ENCODE measurements at regions not wholly inside any gene's neighbourhood (a gene's known extent, or its start where the extent isn't known, plus 50 kb on each side); places are given as distances from the start of the nearest gene placed in this dataset.

DNA sequence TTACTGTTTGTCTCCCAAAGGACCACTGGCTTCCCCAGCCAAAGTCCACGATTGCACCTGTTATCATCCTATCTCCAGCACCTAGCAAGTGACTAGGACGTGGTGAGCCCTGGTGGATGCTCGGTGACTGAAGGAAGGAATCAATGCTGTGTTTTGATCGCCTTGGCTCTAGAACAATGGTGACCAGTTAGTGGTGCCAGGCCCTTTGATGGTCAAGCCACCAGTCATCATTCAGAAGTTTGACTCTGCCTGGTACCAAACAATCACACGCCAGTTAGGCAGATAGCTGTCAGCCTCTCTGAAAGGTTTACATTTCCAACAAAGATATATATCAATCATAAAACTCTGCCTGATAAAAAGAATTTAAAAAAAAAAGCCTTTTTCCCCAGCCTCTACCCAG is 244.1 kb downstream of the SH3BP4 start:
- DNase-seq (no peak), ATAC-seq (no peak)
- Mint-ChIP-seq H3K27ac (no peak overlapping the region), H3K4me1 (peaks cover 3% of the 10 kb centered on the region), H3K36me3 (ENCODE audit: low read depth) (no peaks in the 10 kb centered on the region), H3K27me3 (peaks cover 33% of the 10 kb centered on the region), H3K4me3 (no peak overlapping the region)
- H3K9me3 ChIP-seq (ENCODE audit: control insufficient read depth, low read length, poor library complexity, severe bottlenecking), result no peaks in the 10 kb centered on the region

DNA sequence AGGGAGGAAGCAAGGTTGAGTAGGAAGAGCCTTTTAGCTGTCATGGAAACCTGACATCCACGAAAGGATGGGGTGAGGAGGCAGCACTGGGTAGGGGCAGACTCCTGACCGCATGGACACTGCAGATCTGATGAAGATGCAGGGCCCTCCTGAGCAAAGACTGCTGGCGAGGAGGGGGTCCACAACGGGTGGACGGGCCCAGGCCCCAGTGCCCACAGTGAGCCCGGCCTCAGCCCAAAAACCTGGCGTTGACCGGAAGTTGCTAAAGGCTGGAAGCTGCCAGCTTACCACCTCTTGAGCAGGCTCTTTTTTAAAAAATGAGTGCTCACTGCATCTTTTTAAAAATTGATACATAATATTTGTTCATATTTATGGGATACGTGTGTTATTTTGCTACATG is 247.3 kb downstream of the SH3BP4 start:
- Mint-ChIP-seq H3K4me1 (no peaks in the 10 kb centered on the region), H3K36me3 (ENCODE audit: low read depth) (no peaks in the 10 kb centered on the region), H3K27ac (no peak overlapping the region), H3K27me3 (peaks cover 25% of the 10 kb centered on the region), H3K4me3 (no peak overlapping the region)
- no peak for DNase-seq
- H3K9me3 ChIP-seq (ENCODE audit: control insufficient read depth, low read length, poor library complexity, severe bottlenecking), result no peaks in the 10 kb centered on the region
- no peak for ATAC-seq

DNA sequence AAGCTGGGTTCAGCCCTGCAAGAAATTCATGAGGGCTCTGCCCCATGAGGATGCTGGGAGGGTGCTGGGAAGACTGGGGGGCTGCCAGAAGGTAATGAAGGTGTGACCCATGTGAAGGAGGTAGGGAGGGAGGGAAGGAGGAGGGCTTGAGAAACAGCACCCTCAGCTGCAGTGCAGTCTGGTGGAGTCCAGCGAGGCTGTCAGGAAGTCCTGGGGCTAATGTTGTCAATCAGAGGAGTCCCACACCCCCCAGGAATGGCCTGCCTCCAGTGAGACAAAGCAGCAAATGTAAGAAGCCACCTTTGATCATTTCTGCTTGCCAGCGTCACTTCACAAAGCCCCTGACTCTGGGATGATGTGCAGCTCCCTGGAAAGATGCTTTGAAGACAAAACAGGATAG is 248.4 kb downstream of the SH3BP4 start:
- DNase-seq (no peak), ATAC-seq (no peak)
- no peaks in the 10 kb centered on the region for H3K9me3 ChIP-seq (ENCODE audit: control insufficient read depth, low read length, poor library complexity, severe bottlenecking)
- peaks cover 31% of the 10 kb centered on the region for H3K27me3 Mint-ChIP-seq
- H3K4me3 Mint-ChIP-seq, result no peak overlapping the region
- H3K4me1 Mint-ChIP-seq, result no peaks in the 10 kb centered on the region
- H3K27ac Mint-ChIP-seq, result no peak overlapping the region
- no peaks in the 10 kb centered on the region for H3K36me3 Mint-ChIP-seq (ENCODE audit: low read depth)

- H3K27me3 Mint-ChIP-seq, result peaks cover 38% of the 10 kb centered on the region
- no peak overlapping the region for H3K4me3 Mint-ChIP-seq
- no peak overlapping the region for H3K27ac Mint-ChIP-seq
- no peaks in the 10 kb centered on the region for H3K36me3 Mint-ChIP-seq (ENCODE audit: low read depth)
- H3K4me1 Mint-ChIP-seq, result no peaks in the 10 kb centered on the region
- DNase-seq (no peak), ATAC-seq (no peak)
- no peaks in the 10 kb centered on the region for H3K9me3 ChIP-seq (ENCODE audit: control insufficient read depth, low read length, poor library complexity, severe bottlenecking)
Observed at GRCh38 chr2:235201756-235202155, 249.9 kb downstream of the SH3BP4 start.

GRCh38 chr2:235204948-235205347 is 253.1 kb downstream of the SH3BP4 start:
- H3K9me3 ChIP-seq (ENCODE audit: control insufficient read depth, low read length, poor library complexity, severe bottlenecking), result no peaks in the 10 kb centered on the region
- no peak overlapping the region for H3K27ac Mint-ChIP-seq
- H3K27me3 Mint-ChIP-seq, result peaks cover 40% of the 10 kb centered on the region
- H3K36me3 Mint-ChIP-seq (ENCODE audit: low read depth), result no peaks in the 10 kb centered on the region
- ATAC-seq, result no peak
- no peaks in the 10 kb centered on the region for H3K4me1 Mint-ChIP-seq
- no peak overlapping the region for H3K4me3 Mint-ChIP-seq
- DNase-seq, result no peak

DNA sequence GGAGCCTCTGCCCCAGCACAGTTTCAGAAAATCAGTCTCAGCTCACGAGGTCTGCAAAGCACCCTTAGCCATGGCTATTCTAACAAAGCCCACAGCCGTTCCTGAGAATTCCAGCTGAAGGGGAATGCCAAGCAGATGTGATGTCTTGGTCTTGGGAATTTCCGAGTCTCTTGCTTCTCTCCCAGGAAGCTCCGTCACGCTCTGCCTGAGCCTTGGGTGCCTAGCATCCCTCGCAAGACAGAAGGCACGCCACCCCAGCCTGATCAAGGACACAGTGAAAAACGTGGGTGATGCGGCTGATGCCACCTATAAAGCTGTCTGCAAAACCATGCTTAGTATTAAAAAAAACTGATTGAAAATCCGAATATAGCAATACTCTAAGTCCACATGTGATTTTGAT is 254.6 kb downstream of the SH3BP4 start:
- H3K36me3 Mint-ChIP-seq (ENCODE audit: low read depth), result no peaks in the 10 kb centered on the region
- H3K9me3 ChIP-seq (ENCODE audit: control insufficient read depth, low read length, poor library complexity, severe bottlenecking), result no peaks in the 10 kb centered on the region
- no peaks in the 10 kb centered on the region for H3K4me1 Mint-ChIP-seq
- no peak for DNase-seq
- H3K27me3 Mint-ChIP-seq, result peaks cover 38% of the 10 kb centered on the region
- H3K4me3 Mint-ChIP-seq, result no peak overlapping the region
- no peak overlapping the region for H3K27ac Mint-ChIP-seq
- ATAC-seq, result no peak

- H3K9me3 ChIP-seq (ENCODE audit: control insufficient read depth, low read length, poor library complexity, severe bottlenecking), result no peaks in the 10 kb centered on the region
- ATAC-seq, result no peak
- no peak overlapping the region for H3K27ac Mint-ChIP-seq
- no peak for DNase-seq
- no peak overlapping the region for H3K4me3 Mint-ChIP-seq
- H3K36me3 Mint-ChIP-seq (ENCODE audit: low read depth), result no peaks in the 10 kb centered on the region
- H3K4me1 Mint-ChIP-seq, result no peaks in the 10 kb centered on the region
- H3K27me3 Mint-ChIP-seq, result peaks cover 31% of the 10 kb centered on the region
Observed at GRCh38 chr2:235206980-235207579, 255.3 kb downstream of the SH3BP4 start.

DNA sequence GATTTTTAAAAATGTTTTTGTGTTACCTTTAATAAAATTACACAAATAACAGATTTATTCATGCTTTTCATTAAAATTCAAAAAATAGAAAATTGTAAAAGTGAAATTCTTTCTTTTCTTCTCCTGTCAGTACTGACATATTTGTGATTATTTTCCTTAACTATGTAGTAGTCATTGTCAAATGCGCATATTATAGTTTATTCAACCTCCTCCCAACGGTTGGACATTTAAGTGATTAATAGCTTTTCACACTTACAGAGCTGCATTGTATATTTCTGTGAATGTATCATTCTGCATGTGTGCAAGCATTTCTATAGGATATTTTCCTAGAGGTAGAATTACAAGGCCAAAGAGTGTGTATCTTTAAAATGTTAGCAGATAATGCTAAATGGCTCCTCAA is 259.2 kb downstream of the SH3BP4 start:
- no peak for ATAC-seq

GRCh38 chr2:235212501-235213158 is 260.8 kb downstream of the SH3BP4 start:
- ATAC-seq (no peak), DNase-seq (no peak)
- H3K27ac Mint-ChIP-seq, result no peak overlapping the region
- H3K27me3 Mint-ChIP-seq, result peaks cover 42% of the 10 kb centered on the region
- peaks cover 2% of the 10 kb centered on the region for H3K36me3 Mint-ChIP-seq (ENCODE audit: low read depth)
- H3K4me3 Mint-ChIP-seq, result no peak overlapping the region
- H3K9me3 ChIP-seq (ENCODE audit: control insufficient read depth, low read length, poor library complexity, severe bottlenecking), result no peaks in the 10 kb centered on the region
- no peaks in the 10 kb centered on the region for H3K4me1 Mint-ChIP-seq

More for the DNA sequence above, 259.2 kb downstream of the SH3BP4 start:
- no peak for DNase-seq
- no peaks in the 10 kb centered on the region for H3K9me3 ChIP-seq (ENCODE audit: control insufficient read depth, low read length, poor library complexity, severe bottlenecking)
- peaks cover 2% of the 10 kb centered on the region for H3K36me3 Mint-ChIP-seq (ENCODE audit: low read depth)
- no peaks in the 10 kb centered on the region for H3K4me1 Mint-ChIP-seq
- H3K27ac Mint-ChIP-seq, result no peak overlapping the region
- H3K4me3 Mint-ChIP-seq, result no peak overlapping the region
- H3K27me3 Mint-ChIP-seq, result peaks cover 44% of the 10 kb centered on the region

DNA sequence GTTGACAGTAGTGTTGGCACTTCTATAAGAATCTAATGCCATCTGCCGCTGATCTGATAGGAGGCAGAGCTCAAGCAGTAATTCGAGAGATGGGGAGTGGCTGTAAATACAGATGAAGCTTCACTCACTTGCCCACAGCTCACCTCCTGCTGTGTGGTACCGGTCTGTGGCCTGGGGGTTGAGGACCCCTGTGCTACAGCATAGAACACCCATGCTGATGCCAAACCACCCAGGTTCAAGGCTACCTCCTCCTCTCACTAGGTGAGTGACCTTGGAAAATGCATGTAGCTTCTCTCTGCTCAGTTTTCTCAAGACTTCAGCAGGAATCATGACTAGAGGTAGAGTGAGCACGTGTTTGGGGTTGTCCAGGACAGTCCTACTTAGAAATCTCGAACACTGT is 263.4 kb downstream of the SH3BP4 start:
- no peaks in the 10 kb centered on the region for H3K4me1 Mint-ChIP-seq
- no peak overlapping the region for H3K4me3 Mint-ChIP-seq
- DNase-seq (no peak), ATAC-seq (no peak)
- H3K27me3 Mint-ChIP-seq, result peaks cover 53% of the 10 kb centered on the region
- no peak overlapping the region for H3K27ac Mint-ChIP-seq
- no peaks in the 10 kb centered on the region for H3K9me3 ChIP-seq (ENCODE audit: control insufficient read depth, low read length, poor library complexity, severe bottlenecking)
- H3K36me3 Mint-ChIP-seq (ENCODE audit: low read depth), result peaks cover 2% of the 10 kb centered on the region

- DNase-seq, result no peak
- Mint-ChIP-seq H3K27me3 (peaks cover 62% of the 10 kb centered on the region), H3K36me3 (ENCODE audit: low read depth) (peaks cover 2% of the 10 kb centered on the region), H3K27ac (no peak overlapping the region), H3K4me1 (no peaks in the 10 kb centered on the region), H3K4me3 (no peak overlapping the region)
- no peak for ATAC-seq
- H3K9me3 ChIP-seq (ENCODE audit: control insufficient read depth, low read length, poor library complexity, severe bottlenecking), result no peaks in the 10 kb centered on the region
Observed at GRCh38 chr2:235216901-235217300, 265.1 kb downstream of the SH3BP4 start.

DNA sequence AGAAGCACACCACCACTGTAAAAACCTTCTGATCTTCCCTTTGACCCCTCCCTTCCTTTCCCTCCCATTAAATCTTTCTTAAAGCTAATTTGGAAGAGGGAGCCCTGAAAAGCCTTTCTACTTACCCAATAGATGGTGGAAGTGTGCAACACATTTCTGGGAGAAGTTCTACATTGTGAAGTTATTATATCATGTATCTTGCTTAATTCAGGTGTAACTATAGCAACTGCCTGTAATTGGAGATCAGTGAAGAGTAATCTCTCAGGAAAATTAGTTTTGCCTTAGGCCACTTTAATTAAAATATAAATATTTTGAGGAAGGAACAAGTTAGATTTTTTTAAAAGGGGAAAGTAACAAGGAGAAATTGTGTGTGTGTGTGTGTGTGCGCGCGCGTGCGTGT is 266.0 kb downstream of the SH3BP4 start:
- DNase-seq, result no peak
- H3K36me3 Mint-ChIP-seq (ENCODE audit: low read depth), result peaks cover 2% of the 10 kb centered on the region
- H3K9me3 ChIP-seq (ENCODE audit: control insufficient read depth, low read length, poor library complexity, severe bottlenecking), result no peaks in the 10 kb centered on the region

DNA sequence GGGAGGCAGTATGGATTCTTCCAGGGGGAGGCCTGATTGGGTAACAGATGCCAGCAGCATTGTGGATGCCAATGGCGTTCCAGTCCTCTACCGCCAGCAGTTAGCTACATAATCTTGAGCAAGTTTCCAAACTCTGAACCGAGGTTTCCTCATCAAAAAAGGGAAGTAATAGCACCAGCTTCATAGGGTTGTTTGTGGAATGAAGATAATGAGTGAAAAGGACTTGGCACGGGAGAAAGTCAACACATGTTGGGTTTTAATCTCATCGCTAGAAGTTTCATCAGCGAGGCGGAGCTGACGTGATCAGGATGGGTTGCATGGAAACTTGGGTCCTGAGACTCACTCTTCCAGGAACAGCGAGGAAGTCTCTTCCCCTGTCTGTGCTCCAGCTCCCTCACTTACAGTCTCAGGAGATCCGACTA is 266.7 kb downstream of the SH3BP4 start:
- no peak overlapping the region for H3K27ac Mint-ChIP-seq
- H3K9me3 ChIP-seq (ENCODE audit: control insufficient read depth, low read length, poor library complexity, severe bottlenecking), result no peaks in the 10 kb centered on the region
- peaks cover 63% of the 10 kb centered on the region for H3K27me3 Mint-ChIP-seq
- H3K36me3 Mint-ChIP-seq (ENCODE audit: low read depth), result peaks cover 2% of the 10 kb centered on the region
- no peak for ATAC-seq
- H3K4me3 Mint-ChIP-seq, result no peak overlapping the region
- DNase-seq, result no peak
- H3K4me1 Mint-ChIP-seq, result no peaks in the 10 kb centered on the region

More for the DNA sequence above, 266.0 kb downstream of the SH3BP4 start:
- ATAC-seq, result no peak
- peaks cover 63% of the 10 kb centered on the region for H3K27me3 Mint-ChIP-seq
- H3K4me1 Mint-ChIP-seq, result no peaks in the 10 kb centered on the region
- no peak overlapping the region for H3K4me3 Mint-ChIP-seq
- no peak overlapping the region for H3K27ac Mint-ChIP-seq

DNA sequence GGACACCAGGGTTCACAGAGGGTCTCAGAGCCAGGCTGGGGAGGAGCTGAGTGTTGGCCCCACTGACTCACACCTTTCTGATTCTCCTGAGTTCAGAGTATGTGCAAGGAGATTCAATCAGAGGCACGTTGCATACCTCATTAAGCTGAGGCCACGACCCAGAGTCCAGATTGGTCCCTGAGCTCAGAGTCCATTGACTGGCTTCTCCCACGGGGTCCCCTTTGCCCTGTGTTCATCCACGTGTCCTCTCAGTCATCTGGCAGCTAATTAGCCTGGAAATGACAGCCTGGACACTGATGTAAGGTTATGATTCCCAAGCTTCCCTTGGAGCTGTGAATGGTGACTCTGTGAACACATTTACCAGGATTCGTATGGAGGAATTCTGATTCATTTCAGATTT is 267.2 kb downstream of the SH3BP4 start:
- no peak overlapping the region for H3K4me3 Mint-ChIP-seq
- H3K9me3 ChIP-seq (ENCODE audit: control insufficient read depth, low read length, poor library complexity, severe bottlenecking), result no peaks in the 10 kb centered on the region
- no peaks in the 10 kb centered on the region for H3K4me1 Mint-ChIP-seq
- H3K27ac Mint-ChIP-seq, result no peak overlapping the region
- no peak for ATAC-seq
- peaks cover 65% of the 10 kb centered on the region for H3K27me3 Mint-ChIP-seq
- peaks cover 2% of the 10 kb centered on the region for H3K36me3 Mint-ChIP-seq (ENCODE audit: low read depth)
- no peak for DNase-seq
